Stomach smooth muscle (tissue), 2 donors: ENCODE measurements at regions not wholly inside any gene's neighbourhood (a gene's known extent, or its start where the extent isn't known, plus 50 kb on each side); places are given as distances from the start of the nearest gene placed in this dataset.

Experiments
- H3K27ac ChIP-seq: one replicate; pipeline ENCODE4 v1.7.0; 2013; ENCODE audit warnings: mild to moderate bottlenecking, low read length, inconsistent platforms
- H3K27me3 ChIP-seq, 2 donors: one replicate each; pipeline ENCODE4 v1.7.0; 2013; ENCODE audit warnings: low read length in 2 of 2; ENCODE audit not compliant: insufficient read depth in 2 of 2, control insufficient read depth in 1 of 2
- H3K36me3 ChIP-seq, 2 donors: one replicate each; pipeline ENCODE4 v1.7.0; 2013; ENCODE audit warnings: low read length in 2 of 2; ENCODE audit not compliant: control insufficient read depth in 2 of 2, insufficient read depth in 2 of 2
- H3K4me1 ChIP-seq: one replicate; pipeline ENCODE4 v1.7.0; 2013; ENCODE audit warnings: low read length; ENCODE audit not compliant: control insufficient read depth, insufficient read depth
- H3K4me3 ChIP-seq, 2 donors: one replicate each; pipeline ENCODE4 v1.7.0; 2013; ENCODE audit warnings: low read length in 2 of 2
- H3K9ac ChIP-seq, 2 donors: one replicate each; pipeline ENCODE4 v1.7.0; 2013; ENCODE audit warnings: low read length in 2 of 2, mild to moderate bottlenecking in 1 of 2
- H3K9me3 ChIP-seq, 2 donors: one replicate each; pipeline ENCODE4 v1.7.0; 2013; ENCODE audit warnings: low read length in 2 of 2; ENCODE audit not compliant: control insufficient read depth in 2 of 2
- donor health status: healthy.
- donor health status: Pancreatic carcinoma.

DNA sequence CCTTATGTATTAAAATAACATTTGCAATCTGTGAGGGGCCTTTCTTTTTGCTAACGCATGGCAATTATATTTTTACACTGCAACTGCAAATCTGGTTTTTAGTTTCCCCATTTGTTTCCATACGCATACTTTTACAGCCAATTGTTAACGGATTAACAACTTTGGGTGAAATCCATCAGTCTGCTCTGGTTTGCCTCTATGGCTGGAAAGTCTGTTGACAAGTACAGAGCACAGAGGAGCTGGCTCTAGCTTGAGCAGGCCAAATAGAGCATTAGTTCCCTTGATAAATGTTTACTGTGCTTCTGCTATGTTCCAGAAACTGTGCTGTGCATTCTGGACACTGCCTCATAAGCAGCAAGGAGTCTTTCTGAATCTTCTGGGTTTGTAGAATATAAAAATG is 400.4 kb upstream of the KIF2A start:
- H3K27ac ChIP-seq, result peak overlapping the region; percentile 37
- peaks cover 9% of the 10 kb centered on the region for H3K4me1 ChIP-seq
- no peak overlapping the region for H3K9ac ChIP-seq
- no peaks in the 10 kb centered on the region for H3K27me3 ChIP-seq
- no peaks in the 10 kb centered on the region for H3K9me3 ChIP-seq
- H3K4me3 ChIP-seq, result no peak overlapping the region
- no peaks in the 10 kb centered on the region for H3K36me3 ChIP-seq

GRCh38 chr5:61906820-61907219 is 399.2 kb upstream of the KIF2A start:
- peak overlapping the region in 1 of 2 donors; percentile 4 for H3K4me3 ChIP-seq
- H3K27ac ChIP-seq, result no peak overlapping the region
- no peaks in the 10 kb centered on the region for H3K36me3 ChIP-seq
- peaks cover 9% of the 10 kb centered on the region for H3K4me1 ChIP-seq
- H3K27me3 ChIP-seq, result no peaks in the 10 kb centered on the region
- H3K9ac ChIP-seq, result no peak overlapping the region
- no peaks in the 10 kb centered on the region for H3K9me3 ChIP-seq

DNA sequence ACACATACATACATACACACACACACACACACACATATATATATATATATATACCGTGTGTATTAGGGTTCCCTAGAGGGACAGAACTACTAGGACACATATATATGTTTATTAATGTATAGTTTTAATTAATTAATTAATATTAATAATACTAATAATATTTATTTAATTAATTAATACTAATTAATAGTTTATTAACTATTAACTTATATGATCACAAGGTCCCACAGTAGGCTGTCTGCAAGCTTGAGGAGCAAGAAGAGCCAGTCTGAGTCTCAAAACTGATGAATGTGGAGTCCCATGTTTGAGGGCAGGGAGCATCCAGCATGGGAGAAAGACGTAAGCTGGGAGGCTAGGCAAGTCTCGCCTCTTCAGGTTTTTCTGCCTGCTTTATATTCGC is 398.0 kb upstream of the KIF2A start:
- no peak overlapping the region for H3K4me3 ChIP-seq
- peaks cover 6% of the 10 kb centered on the region for H3K4me1 ChIP-seq

DNA sequence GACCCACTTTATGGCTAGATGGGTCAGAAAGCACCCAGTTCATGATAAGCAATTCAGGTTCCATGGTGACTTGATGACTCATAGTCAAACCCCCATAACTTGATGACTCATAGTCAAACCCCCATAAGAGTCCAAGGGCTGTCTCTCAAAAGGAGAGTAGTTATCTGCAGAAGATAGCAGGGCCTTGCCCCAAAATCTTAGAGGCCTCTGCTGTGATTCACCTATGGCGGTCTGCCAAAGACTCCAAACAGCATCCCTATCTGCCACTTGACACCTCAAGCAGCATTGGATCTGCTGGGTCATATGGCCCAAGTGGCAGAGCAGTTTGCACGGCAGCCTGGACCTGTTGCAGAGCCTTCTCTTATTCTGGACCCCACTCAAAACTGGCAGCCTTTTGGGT is 395.2 kb upstream of the KIF2A start:
- no peaks in the 10 kb centered on the region for H3K36me3 ChIP-seq
- H3K4me3 ChIP-seq, result no peak overlapping the region
- H3K9ac ChIP-seq, result no peak overlapping the region
- peaks cover 0 to 13% of the 10 kb centered on the region in 2 donors for H3K9me3 ChIP-seq
- no peaks in the 10 kb centered on the region for H3K27me3 ChIP-seq
- no peak overlapping the region for H3K27ac ChIP-seq
- H3K4me1 ChIP-seq, result peaks cover 3% of the 10 kb centered on the region

More for the DNA sequence above, 398.0 kb upstream of the KIF2A start:
- no peak overlapping the region for H3K9ac ChIP-seq
- H3K27ac ChIP-seq, result no peak overlapping the region
- H3K36me3 ChIP-seq, result no peaks in the 10 kb centered on the region
- peaks cover 0 to 10% of the 10 kb centered on the region in 2 donors for H3K9me3 ChIP-seq
- H3K27me3 ChIP-seq, result no peaks in the 10 kb centered on the region

DNA sequence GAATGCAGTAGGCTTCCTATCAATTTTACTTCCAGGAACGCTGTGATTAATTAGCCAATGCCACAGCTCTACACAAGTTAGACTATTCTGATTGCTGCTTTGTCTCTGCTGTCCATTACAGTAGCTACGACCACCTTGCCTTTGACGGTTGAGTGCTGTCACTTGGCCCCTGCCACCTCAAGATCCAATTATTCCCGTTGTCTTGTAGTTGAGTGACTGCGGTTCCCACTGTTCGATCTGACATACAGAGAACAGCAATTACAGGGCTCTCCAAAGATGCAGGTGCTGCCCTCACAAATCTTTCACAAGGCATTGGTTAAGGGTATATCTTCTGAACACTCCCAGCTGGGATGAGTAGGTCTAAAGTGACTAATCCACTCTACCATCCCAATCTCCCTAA is 393.4 kb upstream of the KIF2A start:
- no peaks in the 10 kb centered on the region for H3K36me3 ChIP-seq
- H3K9me3 ChIP-seq, result peaks cover 0 to 13% of the 10 kb centered on the region in 2 donors
- no peaks in the 10 kb centered on the region for H3K4me1 ChIP-seq
- no peak overlapping the region for H3K9ac ChIP-seq
- no peak overlapping the region for H3K4me3 ChIP-seq
- H3K27me3 ChIP-seq, result no peaks in the 10 kb centered on the region
- no peak overlapping the region for H3K27ac ChIP-seq

DNA sequence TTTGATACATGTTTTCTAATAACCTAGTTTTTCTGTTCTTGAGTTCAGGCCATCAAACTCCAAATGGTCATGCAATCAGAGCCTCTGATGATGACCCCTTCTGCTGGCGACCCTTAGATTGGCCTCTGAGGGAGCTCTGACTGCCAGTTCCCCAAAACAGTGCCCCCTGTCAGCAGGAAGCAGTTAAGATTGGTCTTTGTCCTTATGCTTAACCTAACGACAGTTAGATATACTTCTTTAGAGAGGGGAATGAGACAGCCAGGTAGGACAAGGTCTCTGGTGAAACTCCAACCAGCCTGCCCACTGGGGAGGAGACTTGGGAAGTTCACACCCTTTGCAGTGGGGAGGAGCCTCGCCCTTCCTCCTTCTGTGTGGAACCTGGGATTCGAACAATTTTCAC is 390.4 kb upstream of the KIF2A start:
- Histone ChIP-seq H3K9ac (no peak overlapping the region), H3K27ac (no peak overlapping the region)

DNA sequence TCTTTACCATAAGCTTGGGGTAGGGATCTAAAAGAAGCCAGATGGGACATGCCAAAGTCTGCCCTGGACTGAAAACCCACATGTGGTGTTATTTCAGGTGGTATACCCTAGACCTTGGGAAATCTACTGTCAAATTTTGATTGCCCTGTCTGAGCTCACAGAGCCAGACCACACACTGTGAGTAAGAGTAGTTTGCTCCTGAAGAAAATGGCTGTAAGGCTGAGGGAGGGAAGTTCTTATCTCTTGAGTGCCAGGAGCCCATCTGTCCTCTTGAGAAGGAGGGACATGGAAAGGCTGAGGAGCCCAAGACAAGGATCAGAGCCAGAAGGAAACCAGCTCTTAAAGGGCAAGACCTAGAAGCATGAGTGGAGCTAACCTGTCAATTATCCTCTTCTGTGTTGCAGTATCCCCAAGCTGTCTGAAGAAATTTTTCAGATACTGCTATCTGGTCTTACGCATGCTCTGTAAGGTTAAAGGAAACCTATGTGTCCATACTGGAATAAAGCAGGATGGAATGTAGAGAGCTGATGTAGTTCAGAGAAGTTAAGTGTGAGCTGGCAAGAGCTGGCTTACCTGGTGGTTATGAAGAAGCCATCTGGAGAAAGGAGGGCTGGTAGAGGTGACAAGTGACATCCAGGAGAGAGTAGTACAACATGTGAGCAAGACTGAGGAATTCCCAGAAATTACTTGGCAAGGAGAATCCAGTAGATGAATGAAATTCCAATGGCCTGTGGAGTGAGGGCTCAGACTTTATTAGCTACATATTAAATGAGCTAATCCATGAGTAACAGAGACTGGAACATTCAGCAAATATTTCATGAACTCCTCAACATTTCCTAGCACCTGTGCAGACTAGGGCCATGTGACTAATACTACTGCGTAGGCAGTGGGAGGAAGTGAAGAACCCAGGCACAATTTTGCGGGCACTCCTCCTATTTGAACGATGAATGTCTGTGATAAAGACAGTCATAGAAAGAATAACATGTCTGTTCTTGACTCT is 389.1 kb upstream of the KIF2A start:
- no peak overlapping the region for H3K4me3 ChIP-seq
- H3K4me1 ChIP-seq, result peaks cover 7% of the 10 kb centered on the region
- no peak overlapping the region for H3K9ac ChIP-seq
- peaks cover 0 to 13% of the 10 kb centered on the region in 2 donors for H3K9me3 ChIP-seq
- no peaks in the 10 kb centered on the region for H3K36me3 ChIP-seq
- no peaks in the 10 kb centered on the region for H3K27me3 ChIP-seq
- no peak overlapping the region for H3K27ac ChIP-seq

More for the DNA sequence above, 390.4 kb upstream of the KIF2A start:
- Histone ChIP-seq H3K4me1 (peaks cover 7% of the 10 kb centered on the region), H3K36me3 (no peaks in the 10 kb centered on the region), H3K27me3 (no peaks in the 10 kb centered on the region), H3K9me3 (peaks cover 0 to 13% of the 10 kb centered on the region in 2 donors), H3K4me3 (no peak overlapping the region)

DNA sequence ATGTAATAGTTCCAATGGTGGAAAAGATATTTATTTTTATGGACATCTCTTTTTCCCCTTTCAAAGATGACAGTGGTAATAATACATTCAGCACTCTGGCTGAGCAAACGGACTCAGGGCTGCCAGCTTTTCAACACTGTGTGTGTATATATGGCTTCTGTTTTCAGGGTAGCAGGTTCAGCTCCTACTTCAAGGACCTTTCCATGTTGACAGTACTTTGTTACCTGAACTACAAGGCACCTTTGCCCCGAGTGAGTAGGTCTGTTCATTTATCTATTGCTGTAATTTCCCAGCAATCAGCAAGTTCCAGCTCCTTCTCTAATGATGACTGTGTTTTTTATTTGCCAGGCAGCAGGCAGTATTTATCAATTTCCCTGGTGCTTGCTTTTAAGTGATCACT is 387.4 kb upstream of the KIF2A start:
- H3K4me3 ChIP-seq, result no peak overlapping the region
- no peaks in the 10 kb centered on the region for H3K9me3 ChIP-seq
- H3K9ac ChIP-seq, result no peak overlapping the region
- H3K27ac ChIP-seq, result no peak overlapping the region
- peaks cover 7% of the 10 kb centered on the region for H3K4me1 ChIP-seq
- no peaks in the 10 kb centered on the region for H3K36me3 ChIP-seq
- H3K27me3 ChIP-seq, result no peaks in the 10 kb centered on the region

GRCh38 chr5:61919920-61920319 is 386.1 kb upstream of the KIF2A start:
- no peak overlapping the region for H3K27ac ChIP-seq
- no peak overlapping the region for H3K4me3 ChIP-seq
- no peaks in the 10 kb centered on the region for H3K36me3 ChIP-seq
- no peaks in the 10 kb centered on the region for H3K27me3 ChIP-seq
- H3K9ac ChIP-seq, result no peak overlapping the region
- H3K4me1 ChIP-seq, result peaks cover 7% of the 10 kb centered on the region
- H3K9me3 ChIP-seq, result no peaks in the 10 kb centered on the region

DNA sequence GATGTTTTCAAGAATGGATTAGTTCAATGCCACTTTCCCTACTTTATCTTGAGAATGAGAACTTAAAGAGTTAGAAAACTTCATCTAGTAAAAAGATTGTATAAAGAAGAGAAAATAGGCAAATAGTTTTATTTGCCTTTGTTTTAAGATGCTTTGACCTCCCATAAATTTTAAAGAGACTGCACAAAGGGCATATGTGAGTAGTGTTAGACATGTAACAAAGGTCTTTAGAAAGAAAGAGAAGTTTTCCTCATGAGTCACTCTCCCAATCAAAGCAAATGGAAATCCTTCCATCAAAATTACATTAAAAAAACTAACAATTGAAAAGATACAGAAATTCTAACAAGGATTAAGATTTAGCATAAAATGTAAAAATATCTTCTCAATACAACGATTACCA is 381.8 kb upstream of the KIF2A start:
- H3K36me3 ChIP-seq, result no peaks in the 10 kb centered on the region
- H3K9me3 ChIP-seq, result no peaks in the 10 kb centered on the region
- peaks cover 4% of the 10 kb centered on the region for H3K4me1 ChIP-seq
- H3K9ac ChIP-seq, result no peak overlapping the region
- H3K27me3 ChIP-seq, result no peaks in the 10 kb centered on the region
- H3K4me3 ChIP-seq, result no peak overlapping the region
- H3K27ac ChIP-seq, result no peak overlapping the region

GRCh38 chr5:61926911-61927310 is 379.1 kb upstream of the KIF2A start:
- Histone ChIP-seq H3K27ac (no peak overlapping the region), H3K9ac (no peak overlapping the region), H3K4me1 (no peaks in the 10 kb centered on the region)

More at GRCh38 chr5:61926911-61927310, 379.1 kb upstream of the KIF2A start:
- Histone ChIP-seq H3K27me3 (no peaks in the 10 kb centered on the region), H3K36me3 (no peaks in the 10 kb centered on the region), H3K9me3 (no peaks in the 10 kb centered on the region), H3K4me3 (no peak overlapping the region)
